GM13976 (cell line): ENCODE measurements at regions not wholly inside any gene's neighbourhood (a gene's known extent, or its start where the extent isn't known, plus 50 kb on each side); places are given as distances from the start of the nearest gene placed in this dataset.

ENCODE experiments used
- DNase-seq: peaks from one replicate; pipeline ENCODE4 v3.0.0; 2012; ENCODE audit warnings: low spot score
- CTCF ChIP-seq: IDR thresholded peaks from 2 replicates; pipeline ENCODE4 v1.5.1; 2012; ENCODE audit warnings: borderline replicate concordance, mild to moderate bottlenecking; ENCODE audit not compliant: insufficient read depth; ENCODE audit errors: extremely low read depth, missing control alignments, control extremely low read depth
- in situ Hi-C: fragments of 300-500 bp; cut with MboI; formaldehyde crosslinking; loops from one replicate; pipeline ENCODE4 v1.12.0; 2022; ENCODE audit warnings: low sequenced_read_pairs, mixed read lengths, inconsistent platforms; ENCODE audit not compliant: unreplicated experiment

GRCh38 chr13:34410678-34411077 is 531.4 kb upstream of the NBEA start:
- no peak for TF ChIP-seq CTCF
- in situ Hi-C loops: no loop called here
- no peak for DNase-seq

- DNase-seq: no peak
- in situ Hi-C loops: no loop called here
- TF ChIP-seq CTCF: no peak
Measured at GRCh38 chr13:34411177-34411576, 530.9 kb upstream of the NBEA start.

GRCh38 chr13:34411894-34412293 is 530.2 kb upstream of the NBEA start:
- no peak for TF ChIP-seq CTCF
- no peak for DNase-seq
- in situ Hi-C loops: no loop called here

- DNase-seq: no peak
- TF ChIP-seq CTCF: no peak
- in situ Hi-C loops: no loop called here
Measured at GRCh38 chr13:34412295-34412694, 529.8 kb upstream of the NBEA start.

GRCh38 chr13:34412817-34413375 is 529.2 kb upstream of the NBEA start:
- DNase-seq: no peak
- no peak for TF ChIP-seq CTCF
- in situ Hi-C loops: no loop called here

GRCh38 chr13:34413538-34414210 is 528.4 kb upstream of the NBEA start:
- no peak for TF ChIP-seq CTCF
- DNase-seq: no peak
- in situ Hi-C loops: no loop called here
